H54 (cell line): ENCODE measurements at regions not wholly inside any gene's neighbourhood (a gene's known extent, or its start where the extent isn't known, plus 50 kb on each side); places are given as distances from the start of the nearest gene placed in this dataset.

Source experiments
- DNase-seq: peaks from one replicate; pipeline ENCODE4 v3.0.0; 2011; ENCODE audit warnings: low spot score, mixed read lengths; ENCODE audit not compliant: insufficient read length
- FAIRE-seq: peaks from 3 replicates; lab custom pipeline; 2011; peaks lifted over from hg19 to GRCh38; lab: Jason Lieb, UNC
- POLR2A ChIP-seq: IDR thresholded peaks from 2 replicates; pipeline ENCODE4 v1.6.1; 2011; ENCODE audit warnings: low read depth, mild to moderate bottlenecking, low read length

- FAIRE-seq, result no peak
- no peak for TF ChIP-seq POLR2A
- no peak for DNase-seq
Observed at GRCh38 chr11:11090495-11090894, 232.6 kb upstream of the ZBED5 start.

GRCh38 chr11:11089805-11090204, 232.0 kb upstream of the ZBED5 start:
- FAIRE-seq (no peak), DNase-seq (no peak)
- TF ChIP-seq POLR2A, result no peak

- FAIRE-seq (no peak), DNase-seq (no peak)
- no peak for TF ChIP-seq POLR2A
Observed at GRCh38 chr11:11086979-11087378, 229.1 kb upstream of the ZBED5 start.

GRCh38 chr11:11085580-11085979, 227.7 kb upstream of the ZBED5 start:
- DNase-seq, result no peak
- TF ChIP-seq POLR2A, result no peak
- FAIRE-seq, result no peak

- no peak for DNase-seq
- no peak for FAIRE-seq
- no peak for TF ChIP-seq POLR2A
Observed at GRCh38 chr11:11084337-11084736, 226.5 kb upstream of the ZBED5 start.

GRCh38 chr11:11083441-11083840, 225.6 kb upstream of the ZBED5 start:
- no peak for FAIRE-seq
- TF ChIP-seq POLR2A, result no peak

GRCh38 chr11:11082646-11083045, 224.8 kb upstream of the ZBED5 start:
- FAIRE-seq, result no peak
- no peak for TF ChIP-seq POLR2A
- DNase-seq, result no peak

More at GRCh38 chr11:11083441-11083840, 225.6 kb upstream of the ZBED5 start:
- no peak for DNase-seq

- DNase-seq (no peak), FAIRE-seq (no peak)
- TF ChIP-seq POLR2A, result no peak
Observed at GRCh38 chr11:11081776-11082175, 223.9 kb upstream of the ZBED5 start.

GRCh38 chr11:11081288-11081687, 223.4 kb upstream of the ZBED5 start:
- FAIRE-seq (no peak), DNase-seq (no peak)
- TF ChIP-seq POLR2A, result no peak

- no peak for TF ChIP-seq POLR2A
- FAIRE-seq (no peak), DNase-seq (no peak)
Observed at GRCh38 chr11:11078344-11079086, 220.7 kb upstream of the ZBED5 start.

GRCh38 chr11:11077898-11078297, 220.0 kb upstream of the ZBED5 start:
- no peak for TF ChIP-seq POLR2A
- no peak for DNase-seq
- FAIRE-seq, result no peak

- TF ChIP-seq POLR2A, result no peak
- DNase-seq (no peak), FAIRE-seq (no peak)
Observed at GRCh38 chr11:11076879-11077278, 219.0 kb upstream of the ZBED5 start.

GRCh38 chr11:11076276-11076675, 218.4 kb upstream of the ZBED5 start:
- DNase-seq, result no peak
- no peak for TF ChIP-seq POLR2A
- no peak for FAIRE-seq

- DNase-seq (no peak), FAIRE-seq (no peak)
- TF ChIP-seq POLR2A, result no peak
Observed at GRCh38 chr11:11075515-11076171, 217.8 kb upstream of the ZBED5 start.
